GM12891 (cell line): ENCODE measurements at regions not wholly inside any gene's neighbourhood (a gene's known extent, or its start where the extent isn't known, plus 50 kb on each side); places are given as distances from the start of the nearest gene placed in this dataset.

Experiments
- POLR2A ChIP-seq: IDR thresholded peaks from 2 replicates; pipeline ENCODE4 v1.6.1; 2011; ENCODE audit warnings: low read depth, low read length, control low read depth
- POLR2AphosphoS5 ChIP-seq: IDR thresholded peaks from 2 replicates; pipeline ENCODE4 v1.6.1; 2011; ENCODE audit warnings: low read depth, low read length, control low read depth
- POU2F2 ChIP-seq: IDR thresholded peaks from 2 replicates; pipeline ENCODE4 v1.6.1; 2011; ENCODE audit warnings: low read depth, mild to moderate bottlenecking, control low read depth, low read length, moderate library complexity
- SPI1 ChIP-seq: IDR thresholded peaks from 2 replicates; pipeline ENCODE4 v1.6.1; 2011; ENCODE audit warnings: low read depth, low read length, control low read depth
- TAF1 ChIP-seq: IDR thresholded peaks from 2 replicates; pipeline ENCODE4 v1.6.1; 2011; ENCODE audit warnings: low read depth, low read length, control low read depth

DNA sequence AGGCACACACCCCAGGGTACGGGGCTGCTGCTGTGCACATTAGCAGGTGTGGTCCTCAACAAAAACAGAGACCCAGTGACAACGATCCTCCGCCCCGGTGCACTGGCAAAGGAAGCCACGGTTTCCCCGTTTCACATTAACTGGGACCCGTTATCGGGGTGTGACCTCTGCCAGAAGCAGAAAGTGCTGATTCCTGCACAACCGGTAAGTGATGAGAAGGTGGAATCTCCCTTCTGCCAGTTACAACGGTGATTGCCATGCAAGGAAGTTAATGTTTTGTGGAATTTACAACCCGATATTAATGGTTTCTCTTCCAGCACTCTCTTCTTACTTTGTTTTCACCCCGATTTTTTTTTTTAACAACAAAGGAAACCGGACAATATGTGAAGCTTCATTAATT, 294.9 kb upstream of the IRX1 start:
- TF ChIP-seq POLR2A, result no peak
- no peak for TF ChIP-seq POLR2AphosphoS5
- no peak for TF ChIP-seq TAF1
- no peak for TF ChIP-seq SPI1
- no peak for TF ChIP-seq POU2F2
